ENCODE measurements at regions not wholly inside any gene's neighbourhood (a gene's known extent, or its start where the extent isn't known, plus 50 kb on each side); places are given as distances from the start of the nearest gene placed in this dataset.
"Not testable (repeated sequence)": the region's sequence is repeated elsewhere in the genome, so short reads cannot be mapped to it uniquely, and the experiment has no call there.

DNA sequence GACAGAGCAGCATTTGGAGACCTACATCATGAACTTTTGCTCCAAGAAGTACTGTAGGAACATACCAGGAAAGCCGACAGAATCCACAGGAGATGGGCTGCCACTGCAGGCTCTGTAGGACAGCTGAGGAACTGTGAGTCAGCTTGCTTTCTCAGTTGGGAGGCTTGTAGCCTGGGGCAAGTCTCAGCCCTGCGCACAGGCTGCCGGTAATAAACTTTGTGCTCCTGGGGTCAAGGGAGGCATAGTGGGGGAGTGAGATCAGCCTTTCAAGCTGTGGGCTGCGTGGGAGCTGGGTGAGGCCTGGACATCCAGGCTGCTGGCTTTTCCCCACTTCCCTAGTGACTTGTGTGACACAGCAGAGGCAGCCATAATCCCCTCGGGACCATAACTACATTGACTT is 718.0 kb upstream of the CDH10 start:
- DNase-seq = no peak

DNA sequence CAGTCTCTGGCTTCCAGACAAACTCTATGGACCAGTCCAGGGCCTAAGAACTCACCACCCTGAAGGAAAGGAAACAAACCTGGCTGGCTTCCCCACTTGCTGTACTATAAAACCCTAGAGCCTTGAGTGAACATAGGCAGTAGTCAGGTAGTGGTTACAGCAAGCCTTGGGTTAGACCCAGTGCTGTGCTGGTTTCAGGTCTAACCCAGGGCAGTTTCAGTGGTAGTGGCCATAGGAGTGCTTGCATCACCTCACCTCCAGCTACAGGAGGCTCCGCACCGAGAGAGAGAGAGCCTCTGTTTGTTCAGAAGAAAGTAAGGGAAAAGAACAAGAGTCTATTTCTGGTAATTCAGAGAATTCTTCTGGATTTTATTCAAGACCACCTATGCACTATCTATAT is 714.1 kb upstream of the CDH10 start:
- no peak for DNase-seq

DNA sequence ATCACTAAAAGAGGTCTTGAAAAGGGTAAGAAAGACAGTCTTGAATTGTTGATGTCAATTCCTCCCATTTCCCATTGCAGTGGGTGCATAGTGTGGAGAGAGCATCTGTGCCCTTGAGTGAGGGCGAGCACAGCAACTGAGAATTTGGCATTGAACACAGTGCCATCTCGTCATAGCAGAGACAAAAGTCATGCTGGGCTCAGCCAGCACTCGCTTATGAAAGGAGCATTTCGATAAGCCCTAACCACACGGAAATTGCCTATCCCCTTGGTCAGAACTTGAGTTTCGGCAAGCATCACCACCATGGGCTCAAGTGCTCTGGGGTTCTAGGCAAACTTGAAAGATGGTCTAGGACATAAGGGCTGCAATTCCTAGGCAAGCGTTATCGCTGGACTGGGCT is 712.8 kb upstream of the CDH10 start:
- no peak for DNase-seq

DNA sequence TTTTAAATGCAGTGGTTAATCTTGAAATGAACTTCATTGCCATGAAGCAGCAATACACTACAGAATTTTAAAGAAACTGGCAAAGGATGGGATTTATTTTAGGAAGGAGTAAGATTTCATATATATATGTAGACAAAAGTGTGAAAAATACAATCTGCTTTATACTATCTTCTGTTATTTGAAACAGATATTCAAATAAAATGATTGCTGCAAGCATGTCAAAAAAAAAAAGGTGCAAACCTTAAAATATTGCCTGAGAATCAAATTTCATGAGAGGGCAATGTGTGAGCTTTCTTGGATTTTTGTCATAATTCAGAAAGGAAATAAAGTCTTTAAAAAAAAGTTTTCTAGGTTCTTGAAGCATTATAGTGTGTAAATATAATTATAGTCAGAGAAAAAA is 705.0 kb upstream of the CDH10 start:
- DNase-seq = no peak

DNA sequence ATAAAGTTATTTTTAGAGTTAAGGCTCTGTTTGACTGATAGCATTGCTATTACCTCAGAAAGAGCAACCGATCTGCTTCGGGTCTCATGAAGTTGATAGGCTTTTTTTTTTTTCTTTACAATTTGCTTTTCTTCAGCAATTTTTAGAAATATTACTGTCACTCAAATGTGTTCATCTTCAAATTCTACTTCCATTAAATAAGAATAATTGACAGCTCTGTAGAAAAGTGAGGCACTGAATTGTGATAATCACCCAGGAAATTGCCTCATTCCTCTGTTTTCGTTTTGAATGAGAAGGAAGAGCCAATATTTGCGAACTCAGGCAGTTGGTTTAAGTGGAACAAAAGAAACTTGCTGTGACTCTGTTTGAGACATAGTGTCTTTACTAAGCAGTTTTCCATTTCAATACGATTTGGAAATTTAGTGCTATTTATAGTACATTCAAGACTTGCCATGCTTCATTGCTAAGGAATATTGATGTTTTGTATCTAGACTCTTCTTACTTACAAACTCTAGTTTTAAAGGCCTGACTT is 700.5 kb upstream of the CDH10 start:
- no peak for DNase-seq

DNA sequence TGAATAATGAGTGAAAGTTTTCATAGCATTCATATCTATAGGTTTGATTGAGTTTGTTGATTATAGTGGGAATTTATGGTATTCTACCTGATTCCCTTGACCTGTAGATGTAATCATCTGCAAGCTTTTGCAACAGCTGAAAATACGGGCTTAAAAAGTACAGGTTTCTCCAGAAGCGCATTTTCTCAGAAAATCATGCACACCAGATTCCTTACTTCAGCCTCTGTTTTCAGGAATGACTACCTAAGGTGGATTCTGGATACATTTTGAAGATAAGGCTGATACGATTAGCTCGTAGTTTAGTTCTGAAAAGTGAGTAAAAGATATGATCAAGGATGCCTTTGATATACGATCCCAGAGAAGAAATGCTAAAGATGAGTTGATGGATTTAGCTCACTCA is 694.8 kb upstream of the CDH10 start:
- no peak for DNase-seq

DNA sequence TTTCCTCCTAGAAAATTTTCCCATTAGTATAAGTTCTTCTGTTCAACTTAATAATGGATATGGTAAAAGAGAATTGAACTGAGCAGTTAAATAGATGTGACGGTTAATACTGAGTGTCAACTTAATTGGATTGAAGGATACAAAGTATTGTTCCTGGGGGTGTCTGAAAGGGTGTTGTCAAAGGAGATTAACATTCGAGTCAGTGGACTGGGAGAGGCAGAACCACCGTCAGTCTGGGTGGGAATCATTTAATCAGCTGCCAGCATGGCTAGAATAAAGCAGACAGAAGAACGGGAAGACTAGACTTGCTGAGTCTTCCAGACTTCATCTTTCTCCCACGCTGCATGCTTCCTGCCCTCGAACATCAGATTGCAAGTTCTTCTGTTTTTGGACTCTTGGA is 689.6 kb upstream of the CDH10 start:
- DNase-seq = no peak

DNA sequence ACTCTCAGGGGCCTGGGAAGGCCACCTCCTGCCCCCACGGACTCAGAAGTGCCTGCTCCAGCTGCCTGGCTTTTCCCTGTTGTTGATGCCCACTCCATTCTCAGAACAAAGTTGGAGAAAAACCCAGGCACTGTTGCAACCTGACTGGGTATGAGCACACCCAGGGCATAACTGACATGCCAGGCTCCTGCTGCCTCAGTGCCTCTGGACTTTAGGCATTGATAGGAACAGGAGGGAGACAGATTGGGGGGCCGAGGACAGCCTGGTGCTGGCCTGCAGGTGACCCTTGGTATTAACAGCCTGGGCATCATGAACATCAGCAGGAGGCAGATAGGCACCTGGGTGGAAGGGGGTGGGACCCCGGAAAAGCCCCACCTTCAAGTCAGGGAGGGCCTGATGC is 685.9 kb upstream of the CDH10 start:
- DNase-seq = no peak

DNA sequence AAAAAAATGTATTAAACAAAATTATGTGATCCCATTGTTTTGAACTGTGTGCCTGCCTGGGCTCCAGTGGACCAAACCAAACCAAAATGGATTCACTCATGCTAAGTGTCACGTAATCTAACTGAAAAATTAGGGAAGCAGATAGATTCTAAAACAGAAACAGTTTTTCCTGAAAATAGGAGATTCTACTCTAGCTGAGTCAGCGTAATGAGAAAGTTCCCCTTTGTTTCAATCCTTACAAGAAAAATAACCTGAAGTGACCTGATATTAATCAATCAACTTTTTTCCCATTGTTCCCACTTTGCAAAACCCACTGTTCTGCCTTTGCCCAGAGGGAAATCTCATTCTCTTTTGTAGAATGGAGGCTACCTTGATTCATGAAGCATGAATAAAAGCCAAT is 682.4 kb upstream of the CDH10 start:
- no peak for DNase-seq

DNA sequence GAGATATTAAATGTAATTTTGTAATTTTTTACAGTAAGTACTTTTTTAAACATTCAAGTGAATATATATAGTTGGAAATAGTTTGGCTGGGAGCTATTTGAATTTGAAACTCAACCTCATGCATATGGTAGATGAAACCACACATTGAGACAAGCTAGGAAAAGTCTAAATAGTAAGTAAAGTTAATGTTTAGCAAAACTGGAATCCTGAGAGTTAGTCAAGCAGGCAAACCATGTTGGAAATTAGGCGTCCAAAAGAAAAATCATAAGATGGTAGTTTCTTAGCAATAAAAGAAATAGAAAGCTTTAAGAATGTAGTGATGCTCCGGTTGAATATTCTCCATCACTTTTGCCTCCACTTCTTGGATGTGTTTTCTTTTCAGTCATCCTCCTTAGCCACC is 657.1 kb upstream of the CDH10 start:
- no peak for DNase-seq

DNA sequence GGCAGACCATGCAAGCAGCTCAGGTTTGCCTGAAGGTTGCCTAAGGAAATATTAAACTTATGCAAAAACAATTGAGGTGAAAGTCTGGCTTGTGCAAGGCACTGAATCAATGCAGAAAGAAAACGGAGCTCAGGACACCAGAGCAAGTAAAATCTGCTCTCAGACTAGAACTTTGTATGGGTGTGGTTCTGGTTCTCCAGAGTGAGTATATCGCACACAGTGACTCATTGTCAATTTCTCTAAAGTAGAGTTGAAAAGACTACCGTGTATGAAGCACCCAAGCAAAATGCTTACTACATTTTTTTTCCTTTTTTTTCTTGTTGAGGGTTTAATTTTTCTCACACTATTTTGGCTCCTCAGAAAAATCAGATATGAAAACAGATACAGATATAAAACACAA is 650.3 kb upstream of the CDH10 start:
- no peak for DNase-seq

DNA sequence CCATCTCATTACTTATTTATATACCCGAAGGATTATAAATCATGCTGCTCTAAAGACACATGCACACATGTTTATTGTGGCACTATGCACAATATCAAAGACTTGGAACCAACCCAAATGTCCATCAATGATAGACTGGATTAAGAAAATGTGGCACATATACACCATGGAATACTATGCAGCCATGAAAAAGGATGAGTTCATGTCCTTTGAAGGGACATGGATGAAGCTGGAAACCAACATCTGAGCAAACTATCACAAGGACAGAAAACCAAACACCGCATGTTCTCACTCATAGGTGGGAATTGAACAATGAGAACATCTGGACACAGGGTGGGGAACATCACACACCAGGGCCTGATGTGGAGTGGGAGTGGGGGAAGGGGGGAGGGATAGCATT is 645.0 kb upstream of the CDH10 start:
- not testable (repeated sequence) for DNase-seq

DNA sequence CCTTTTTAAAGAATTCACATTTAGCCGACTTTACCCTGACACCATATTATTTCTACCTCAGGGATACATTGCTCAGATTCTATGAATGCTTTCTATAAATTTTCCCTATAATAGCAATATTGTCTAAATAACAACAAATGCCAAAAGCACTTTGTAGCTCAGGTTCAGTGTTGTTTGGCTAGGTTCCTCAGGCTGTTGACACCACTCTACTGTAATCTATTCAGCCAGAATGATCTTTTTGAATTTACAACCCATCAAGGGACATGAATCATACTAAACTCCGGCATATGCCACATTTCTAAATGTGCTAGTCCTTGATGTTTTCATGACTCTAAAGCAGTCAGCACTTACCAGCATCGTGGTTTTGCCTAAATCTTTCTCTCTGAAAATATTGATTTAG is 641.5 kb upstream of the CDH10 start:
- DNase-seq = no peak

DNA sequence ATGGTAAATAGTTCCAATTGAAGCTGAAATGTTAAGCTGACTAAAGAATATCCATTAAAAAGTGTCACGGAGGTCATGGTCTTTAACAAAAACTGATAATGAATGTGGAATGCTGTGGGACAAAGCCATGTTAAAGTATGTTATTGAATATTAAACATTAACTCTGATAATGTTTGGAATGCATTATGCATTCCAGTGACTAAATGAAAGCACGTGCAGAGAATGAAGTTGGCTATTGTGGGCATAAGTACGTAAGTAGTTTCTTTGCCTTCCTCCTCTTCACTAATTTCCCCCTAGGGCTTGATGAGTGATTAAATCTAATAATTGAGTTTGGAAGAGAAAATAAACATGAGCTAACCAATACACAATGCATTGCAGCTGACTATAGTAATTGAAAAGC is 640.4 kb upstream of the CDH10 start:
- no peak for DNase-seq

DNA sequence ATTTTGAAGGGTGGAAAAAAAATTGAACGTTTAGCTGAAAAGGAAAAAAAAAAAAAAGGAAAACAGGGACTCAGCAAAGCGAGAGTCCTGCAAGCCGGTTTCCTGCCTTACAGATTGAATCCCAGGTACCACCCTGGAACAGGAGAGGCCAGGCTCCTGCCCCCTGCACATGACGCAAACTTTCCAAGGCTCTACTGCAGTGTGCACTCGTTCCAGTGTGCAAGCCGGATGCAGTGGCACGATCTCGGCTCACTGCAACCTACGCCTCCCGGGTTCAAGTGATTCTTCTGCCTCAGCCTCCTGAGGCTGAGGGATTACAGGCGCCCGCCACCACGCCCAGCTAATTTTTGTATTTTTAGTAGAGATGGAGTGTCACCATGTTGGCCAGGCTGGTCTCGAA is 618.7 kb upstream of the CDH10 start:
- DNase-seq = not testable (repeated sequence)

DNA sequence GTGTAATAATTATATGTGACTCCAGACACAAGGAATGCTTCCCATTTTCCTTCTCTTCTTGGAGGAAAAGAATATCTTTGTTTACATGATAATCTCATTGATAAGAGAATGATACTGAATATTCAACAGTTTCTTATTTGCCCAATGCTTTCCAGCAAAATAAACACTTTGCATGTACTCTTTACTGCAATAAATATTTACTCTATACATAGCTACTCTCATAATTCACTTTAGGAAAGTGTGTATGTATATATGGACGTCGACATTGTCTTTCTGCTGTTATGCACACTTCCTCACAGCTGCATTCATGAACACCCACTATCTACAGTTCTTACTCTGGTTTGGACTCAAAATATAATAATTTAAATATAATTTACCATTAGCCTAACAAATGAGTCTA is 617.4 kb upstream of the CDH10 start:
- no peak for DNase-seq

DNA sequence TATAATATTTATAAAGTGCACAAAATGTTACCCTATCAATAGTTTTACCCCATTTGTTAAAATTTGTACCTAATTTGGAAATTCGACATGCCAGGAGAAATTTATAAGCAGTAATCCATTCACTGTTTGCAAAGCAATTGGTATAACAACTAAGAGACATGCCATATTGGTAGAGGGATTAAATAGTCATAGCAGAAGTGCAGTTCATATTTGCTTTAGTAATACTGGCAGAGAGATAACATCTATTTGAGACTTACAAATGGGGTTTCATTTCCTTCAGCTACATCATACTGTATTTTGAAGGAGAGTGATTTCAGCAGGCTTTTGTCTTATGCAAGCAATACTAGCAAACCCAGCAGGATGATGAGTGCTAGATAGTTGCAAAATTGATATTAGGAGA is 610.4 kb upstream of the CDH10 start:
- no peak for DNase-seq

DNA sequence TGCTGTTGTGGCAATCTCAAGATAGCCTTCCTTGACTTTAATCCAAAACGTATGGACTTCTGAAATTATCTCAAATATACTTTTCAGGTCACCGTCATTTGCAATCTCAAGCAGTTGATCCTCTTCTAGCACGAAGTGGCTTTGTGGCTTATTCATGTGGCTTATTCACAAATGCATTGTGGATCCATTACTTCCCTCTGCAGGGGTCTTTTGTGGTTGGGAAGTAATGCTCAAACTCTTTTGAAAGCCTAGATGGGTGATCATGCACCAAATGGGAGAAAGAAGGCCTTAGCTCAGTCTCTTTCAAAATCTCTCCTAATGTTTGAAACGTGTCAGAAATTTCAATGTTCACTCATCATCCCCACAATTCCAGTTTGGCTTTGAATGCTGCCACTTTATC is 597.2 kb upstream of the CDH10 start:
- DNase-seq = no peak

DNA sequence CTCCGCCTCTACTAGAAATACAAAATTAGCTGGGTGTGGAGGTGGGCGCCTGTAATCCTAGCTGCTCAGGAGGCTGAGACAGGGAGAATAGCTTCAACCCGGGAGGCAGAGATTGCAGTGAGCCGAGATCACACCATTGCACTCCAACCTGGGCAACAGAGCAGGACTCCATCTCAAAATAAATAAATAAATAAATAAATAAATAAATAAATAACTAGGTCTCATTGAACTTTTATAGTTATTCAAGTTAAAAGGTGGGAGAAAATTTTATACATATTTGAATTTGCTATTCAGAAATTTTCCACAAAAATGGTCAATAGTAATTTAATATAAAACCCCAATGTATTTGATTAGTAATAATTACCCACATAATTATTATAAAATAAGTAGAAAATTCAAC is 593.9 kb upstream of the CDH10 start:
- DNase-seq = not testable (repeated sequence)

DNA sequence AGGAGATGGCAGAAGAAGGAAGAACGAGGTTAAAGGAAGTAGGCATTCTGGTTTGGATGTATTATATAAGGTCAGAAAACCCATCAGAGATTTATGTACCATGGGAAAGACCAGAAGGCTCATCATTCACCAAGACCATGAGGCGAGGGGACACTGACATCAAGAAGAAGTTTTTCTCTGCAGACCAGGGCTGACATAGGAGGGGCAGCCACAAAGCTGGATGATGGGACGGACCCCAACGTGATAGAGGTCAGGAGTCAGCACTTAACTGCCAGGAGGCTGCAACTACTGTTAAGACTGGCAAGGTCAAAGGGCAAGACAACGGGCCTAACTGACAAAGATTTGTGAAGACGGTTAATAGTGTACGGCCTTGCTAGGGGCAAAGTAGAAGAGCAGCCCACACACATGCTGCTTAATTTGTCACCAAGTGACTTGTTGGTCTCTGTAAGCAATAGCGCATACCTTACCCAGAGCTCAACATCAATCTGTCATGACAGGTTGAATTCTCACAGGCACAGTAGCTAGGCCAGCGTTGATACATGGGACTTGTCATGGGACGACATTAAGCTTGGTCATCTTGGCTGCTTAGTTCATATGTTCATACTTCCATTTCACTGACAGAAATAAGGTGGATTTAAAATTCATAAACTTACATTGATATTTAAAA is 579.7 kb upstream of the CDH10 start:
- DNase-seq = no peak

DNA sequence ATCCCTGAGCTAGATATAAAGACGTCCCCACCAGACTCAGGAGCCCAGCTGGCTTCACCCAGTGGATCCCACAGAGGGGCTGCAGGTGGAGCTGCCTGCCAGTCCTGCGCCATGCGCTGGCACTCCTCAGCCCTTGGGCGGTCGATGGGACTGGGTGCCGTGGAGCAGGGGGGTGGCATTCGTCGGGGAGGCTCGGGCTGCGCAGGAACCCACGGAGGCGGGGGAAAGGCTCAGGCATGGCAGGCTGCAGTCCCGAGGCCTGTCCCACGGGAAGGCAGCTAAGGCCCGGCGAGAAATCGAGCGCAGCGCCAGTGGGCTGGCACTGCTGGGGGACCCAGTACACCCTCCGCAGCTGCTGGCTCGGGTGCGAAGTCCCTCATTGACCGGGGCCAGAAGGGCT is 555.1 kb upstream of the CDH10 start:
- DNase-seq = not testable (repeated sequence)

DNA sequence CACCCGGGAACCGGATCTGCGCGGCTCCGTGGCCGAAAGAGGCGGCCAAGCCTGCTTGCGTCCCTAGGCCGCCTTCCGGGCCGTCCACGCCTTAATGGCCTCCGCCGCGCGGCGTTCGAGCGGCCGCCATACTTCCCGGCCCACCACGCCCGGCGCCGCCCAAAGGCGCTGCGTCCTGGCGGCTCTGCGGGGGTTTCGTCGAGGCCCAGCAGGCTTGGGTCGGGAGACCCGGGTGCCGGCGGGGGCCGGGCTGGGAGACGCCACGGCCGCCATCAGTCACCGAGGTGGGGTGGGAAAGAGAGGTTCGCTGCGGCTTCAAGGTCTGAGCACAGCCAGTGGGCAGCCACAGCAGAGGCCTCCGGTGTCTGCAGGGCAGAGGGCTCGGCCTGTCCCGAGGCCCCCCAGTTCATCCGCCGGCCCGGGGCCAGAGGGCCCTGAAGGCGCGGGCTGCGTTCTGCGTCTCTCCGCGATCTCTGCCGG is 545.8 kb upstream of the CDH10 start:
- DNase-seq = no peak

DNA sequence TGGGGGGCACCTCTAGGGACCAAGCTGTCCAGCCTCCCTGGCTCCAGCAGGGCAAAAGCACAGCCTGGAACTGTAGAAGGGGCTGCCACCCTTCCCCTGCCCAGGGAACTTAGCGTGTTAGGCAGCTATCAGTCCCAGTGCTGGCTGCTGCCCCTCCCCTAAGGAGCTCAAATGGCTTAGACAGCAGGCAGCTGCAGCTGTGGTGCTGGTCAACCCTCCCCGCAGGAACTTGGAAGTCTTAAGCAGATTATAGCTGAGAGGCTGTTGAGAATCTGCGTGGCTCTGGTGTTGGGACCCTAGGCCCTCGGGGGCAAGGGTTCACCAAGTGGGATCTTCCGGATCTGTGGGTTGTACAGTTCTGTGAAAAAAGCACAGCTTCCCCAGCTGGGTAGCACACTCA is 536.5 kb upstream of the CDH10 start:
- DNase-seq = no peak

DNA sequence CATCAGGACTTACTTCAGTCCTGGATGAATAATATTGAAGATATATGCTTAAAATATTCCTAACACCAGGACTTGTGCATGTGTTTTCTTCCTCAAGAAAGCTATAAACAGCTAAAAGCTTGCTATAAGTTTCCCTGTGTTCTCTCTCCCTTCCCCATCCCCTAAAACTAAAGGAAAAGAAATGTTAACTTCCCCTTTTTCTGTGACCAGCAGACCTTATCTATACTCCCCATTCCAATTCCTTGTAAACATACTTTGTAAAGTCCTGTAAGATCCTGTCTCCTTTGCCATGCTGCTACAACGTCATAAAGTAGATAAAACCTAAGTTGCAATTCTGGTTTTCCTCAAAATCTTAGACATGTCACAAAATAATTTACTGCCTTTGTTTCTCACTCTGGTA is 517.8 kb upstream of the CDH10 start:
- DNase-seq = not testable (repeated sequence)

DNA sequence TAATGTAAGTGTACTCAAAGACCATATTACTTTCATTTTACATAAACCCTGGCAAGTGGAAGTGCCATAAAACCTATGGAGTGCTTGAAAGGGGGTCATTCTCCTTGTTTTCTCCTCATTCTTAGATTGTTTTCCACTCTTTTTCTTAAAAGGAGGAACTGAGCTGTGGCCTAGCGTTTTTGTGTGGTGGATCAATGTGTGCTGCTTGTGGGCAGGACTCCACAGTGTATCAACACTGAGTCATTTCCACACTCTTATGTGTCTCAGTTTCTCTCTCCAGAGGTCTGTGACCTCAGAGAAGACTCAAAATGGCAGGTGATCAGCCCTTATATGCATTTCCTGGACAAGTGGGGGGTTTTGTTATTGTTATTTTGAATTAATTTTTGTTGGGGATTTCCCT is 516.1 kb upstream of the CDH10 start:
- DNase-seq = no peak
